ENCODE measurements at regions not wholly inside any gene's neighbourhood (a gene's known extent, or its start where the extent isn't known, plus 50 kb on each side); places are given as distances from the start of the nearest gene placed in this dataset.

GRCh38 chr6:156599978-156600590, 177.1 kb upstream of the ARID1B start:
- peak in 4 of 5 donors; percentile 26 to 67 (median 54) for DNase-seq
- Histone ChIP-seq H3K27me3 (no peaks in the 10 kb centered on the region), H3K36me3 (no peaks in the 10 kb centered on the region), H3K4me3 (no peak overlapping the region), H3K4me1 (ENCODE audit: insufficient read depth) (peaks cover 3% of the 10 kb centered on the region), H3K9me3 (no peaks in the 10 kb centered on the region), H3K27ac (peak overlapping the region in 1 of 2 donors; percentile 80)
- TF ChIP-seq POLR2A (IDR thresholded peaks at IDR 0.05) (no peak), CTCF (IDR thresholded peaks at IDR 0.05) (no peak), EP300 (IDR thresholded peaks at IDR 0.05) (peak; percentile 5)
- WGBS, 3 donors, result 10 to 17% (median 13%) methylated on average over 5 of the region's 5 CpGs
- intact Hi-C loops (cut with DNase I), result no loop called here

- peak in 3 of 5 donors; percentile 26 to 53 (median 32) for DNase-seq
Observed at GRCh38 chr6:156599366-156599765, 177.8 kb upstream of the ARID1B start.

GRCh38 chr6:156598855-156599180, 178.4 kb upstream of the ARID1B start:
- Histone ChIP-seq H3K36me3 (no peaks in the 10 kb centered on the region), H3K27ac (no peak overlapping the region), H3K27me3 (no peaks in the 10 kb centered on the region), H3K4me3 (no peak overlapping the region), H3K4me1 (ENCODE audit: insufficient read depth) (peaks cover 3% of the 10 kb centered on the region), H3K9me3 (no peaks in the 10 kb centered on the region)
- no peak for DNase-seq
- intact Hi-C loops (cut with DNase I), result no loop called here
- TF ChIP-seq POLR2A (IDR thresholded peaks at IDR 0.05) (no peak), CTCF (IDR thresholded peaks at IDR 0.05) (no peak), EP300 (IDR thresholded peaks at IDR 0.05) (no peak)
- 87 to 95% (median 93%) methylated on average over 6 of the region's 6 CpGs for WGBS, 3 donors

More at GRCh38 chr6:156599366-156599765, 177.8 kb upstream of the ARID1B start:
- H3K9me3 ChIP-seq, result no peaks in the 10 kb centered on the region
- peaks cover 3% of the 10 kb centered on the region for H3K4me1 ChIP-seq (ENCODE audit: insufficient read depth)
- peak overlapping the region in 1 of 2 donors; percentile 80 for H3K27ac ChIP-seq
- H3K27me3 ChIP-seq, result no peaks in the 10 kb centered on the region
- intact Hi-C loops (cut with DNase I), result no loop called here
- H3K4me3 ChIP-seq, result no peak overlapping the region
- WGBS, 3 donors, result 77 to 81% (median 79%) methylated on average over 11 of the region's 11 CpGs
- TF ChIP-seq EP300 (IDR thresholded peaks at IDR 0.05), result no peak
- TF ChIP-seq POLR2A (IDR thresholded peaks at IDR 0.05), result no peak
- no peak for TF ChIP-seq CTCF (IDR thresholded peaks at IDR 0.05)
- no peaks in the 10 kb centered on the region for H3K36me3 ChIP-seq

GRCh38 chr6:156598071-156598854, 178.9 kb upstream of the ARID1B start:
- Histone ChIP-seq H3K27ac (no peak overlapping the region), H3K9me3 (no peaks in the 10 kb centered on the region), H3K27me3 (no peaks in the 10 kb centered on the region), H3K4me1 (ENCODE audit: insufficient read depth) (peaks cover 3% of the 10 kb centered on the region), H3K36me3 (no peaks in the 10 kb centered on the region), H3K4me3 (no peak overlapping the region)
- WGBS, 3 donors, result 87 to 91% (median 88%) methylated on average over 22 of the region's 22 CpGs
- TF ChIP-seq POLR2A (IDR thresholded peaks at IDR 0.05) (no peak), EP300 (IDR thresholded peaks at IDR 0.05) (no peak), CTCF (IDR thresholded peaks at IDR 0.05) (no peak)
- intact Hi-C loops (cut with DNase I), result no loop called here
- DNase-seq, result no peak
